HG02588 (cell line): ENCODE measurements at regions not wholly inside any gene's neighbourhood (a gene's known extent, or its start where the extent isn't known, plus 50 kb on each side); places are given as distances from the start of the nearest gene placed in this dataset.

Experiments used
- ATAC-seq: cut with Tn5 transposase; IDR thresholded peaks from one replicate; pipeline ENCODE4 v1.9.1; 2021; ENCODE audit warnings: mild to moderate bottlenecking, moderate library complexity; ENCODE audit not compliant: unreplicated experiment

GRCh38 chr2:172658945-172659344 lies 76.7 kb upstream of the RAPGEF4 start:
- no peak for ATAC-seq

- no peak for ATAC-seq
These were observed 73.5 kb upstream of the RAPGEF4 start for GRCh38 chr2:172662099-172662498.

GRCh38 chr2:172664766-172665165 lies 70.9 kb upstream of the RAPGEF4 start:
- ATAC-seq, result no peak

- ATAC-seq, result no peak
These were observed 67.9 kb upstream of the RAPGEF4 start for GRCh38 chr2:172667581-172668325.

GRCh38 chr2:172671501-172671900 lies 64.1 kb upstream of the RAPGEF4 start:
- no peak for ATAC-seq

GRCh38 chr2:172672114-172672513 lies 63.5 kb upstream of the RAPGEF4 start:
- ATAC-seq, result no peak

GRCh38 chr2:172673056-172673683 lies 62.5 kb upstream of the RAPGEF4 start:
- ATAC-seq, result no peak

- peak; percentile 63 for ATAC-seq
These were observed 61.3 kb upstream of the RAPGEF4 start for GRCh38 chr2:172674034-172674967.

GRCh38 chr2:172674968-172675303 lies 60.7 kb upstream of the RAPGEF4 start:
- no peak for ATAC-seq

GRCh38 chr2:172677363-172677762 lies 58.3 kb upstream of the RAPGEF4 start:
- no peak for ATAC-seq

GRCh38 chr2:172680436-172681068 lies 55.1 kb upstream of the RAPGEF4 start:
- no peak for ATAC-seq

GRCh38 chr2:172685467-172685866 lies 50.2 kb upstream of the RAPGEF4 start:
- no peak for ATAC-seq
